K562 (cell line): ENCODE measurements at regions not wholly inside any gene's neighbourhood (a gene's known extent, or its start where the extent isn't known, plus 50 kb on each side); places are given as distances from the start of the nearest gene placed in this dataset.

Experiments used
- ATAC-seq: fragments of 200-7000 bp; cut with Tn5 transposase; 3 replicates; pipeline ENCODE4 v1.9.1; 2020; ENCODE audit warnings: moderate library complexity
- BruUV-seq: library from RNA; stranded (reverse); fragments of 400-500 nt; replicated peaks from 2 replicates; lab custom pipeline; 2021; lab: Mats Ljungman, UMichigan
- CTCF ChIA-PET: fragments of 300-600 bp; formaldehyde crosslinking; extraction: SDS; loops from one replicate; lab custom pipeline; 2021; ENCODE audit warnings: low intra/inter-chr PET ratio; lab: Yijun Ruan, JAX
- POLR2A ChIA-PET: fragments of 300-600, 350-650 bp; sonication (Branson Sonifier 250); formaldehyde crosslinking; extraction: SDS; loops from one replicate; lab custom pipeline; 2021; ENCODE audit warnings: antibody characterized with exemption, inconsistent platforms; lab: Yijun Ruan, JAX
- DNase-seq, 4 experiments: peaks; one replicate each; pipeline versions ENCODE4 v3.0.0 to v3.0.0-alpha.2; 2011 to 2018; ENCODE audit warnings: low spot score in 3 of 4, mixed read lengths in 3 of 4; ENCODE audit errors: extremely low read depth in 1 of 4
- FAIRE-seq: peaks from 2 replicates; lab custom pipeline; 2011; peaks lifted over from hg19 to GRCh38; lab: Jason Lieb, UNC
- H2AFZ ChIP-seq: 2 replicates; pipeline ENCODE4 v1.6.0; 2011; ENCODE audit warnings: low read depth, low read length, control low read depth, inconsistent platforms
- H3K27ac ChIP-seq: fragments of 200-600 bp; 3 replicates; pipeline ENCODE4 v1.8.0; 2011; ENCODE audit warnings: low read depth, mild to moderate bottlenecking, control low read depth, inconsistent platforms, low read length, moderate library complexity, mixed read lengths; ENCODE audit errors: extremely low read depth
- H3K27me3 ChIP-seq, 2 experiments: fragments of 300-600 bp in 1 of 2; 2 replicates in 1 of 2; 3 replicates in 1 of 2; pipeline versions ENCODE4 v1.6.0 to v1.8.0; 2011; ENCODE audit warnings: inconsistent platforms in 2 of 2, low read length in 2 of 2, mild to moderate bottlenecking in 1 of 2, mixed read lengths in 1 of 2, moderate library complexity in 1 of 2; ENCODE audit not compliant: control insufficient read depth in 2 of 2, insufficient read depth in 2 of 2
- H3K36me3 ChIP-seq: fragments of 300-600 bp; 3 replicates; pipeline ENCODE4 v1.8.0; 2011; ENCODE audit warnings: mild to moderate bottlenecking, low read length, inconsistent platforms; ENCODE audit not compliant: control insufficient read depth, insufficient read depth
- H3K4me1 ChIP-seq, 2 experiments: fragments of 200-600 bp in 1 of 2; replicated peaks in 1 of 2; 2 replicates in 1 of 2; 3 replicates in 1 of 2; pipeline versions ENCODE4 v1.5.1 to v1.8.0; 2011; ENCODE audit warnings: inconsistent platforms in 2 of 2, low read length in 2 of 2, mild to moderate bottlenecking in 1 of 2, mixed read lengths in 1 of 2, moderate library complexity in 1 of 2; ENCODE audit not compliant: control insufficient read depth in 2 of 2, insufficient read depth in 2 of 2
- H3K4me2 ChIP-seq: 2 replicates; pipeline ENCODE4 v1.6.1; 2011; ENCODE audit warnings: low read length, control low read depth, inconsistent platforms, mixed read lengths; ENCODE audit not compliant: insufficient read depth
- H3K4me3 ChIP-seq: fragments of 200-600 bp; sonication (generic), shearing (Covaris generic); 2 replicates; pipeline ENCODE4 v1.5.1; 2016; ENCODE audit warnings: control low read depth, inconsistent platforms
- H3K79me2 ChIP-seq: fragments of 200-600 bp; 3 replicates; pipeline ENCODE4 v1.8.0; 2011; ENCODE audit warnings: low read length, inconsistent platforms; ENCODE audit not compliant: control insufficient read depth, insufficient read depth
- H3K9ac ChIP-seq, 2 experiments: 2 replicates each; pipeline versions ENCODE4 v1.6.0 to v1.6.1; 2011; ENCODE audit warnings: low read depth in 2 of 2, low read length in 2 of 2, control low read depth in 1 of 2, inconsistent platforms in 1 of 2, mild to moderate bottlenecking in 1 of 2, mixed read lengths in 1 of 2; ENCODE audit not compliant: insufficient read depth in 1 of 2
- H3K9me1 ChIP-seq: one replicate; pipeline ENCODE4 v1.6.0; 2011; ENCODE audit warnings: inconsistent platforms, mild to moderate bottlenecking, low read length, moderate library complexity; ENCODE audit not compliant: control insufficient read depth, insufficient read depth
- H3K9me3 ChIP-seq: replicated peaks from 2 replicates; pipeline ENCODE4 v1.5.1; 2011; ENCODE audit warnings: low read depth, low read length, inconsistent platforms; ENCODE audit not compliant: control insufficient read depth, insufficient read depth
- H4K20me1 ChIP-seq: replicated peaks from 2 replicates; pipeline ENCODE4 v1.6.1; 2011; ENCODE audit warnings: low read length, inconsistent platforms, mixed read lengths; ENCODE audit not compliant: control insufficient read depth, insufficient read depth
- BRCA1 ChIP-seq, 2 experiments: fragments of 450-650 bp in 1 of 2; sonication (generic) in 1 of 2; formaldehyde crosslinking in 1 of 2; IDR thresholded peaks; 2 replicates each; pipeline versions ENCODE4 v1.5.0 to v1.6.1; 2017 to 2020; ENCODE audit warnings: mild to moderate bottlenecking in 1 of 2, missing genetic modification reagents in 1 of 2
- C11orf30 ChIP-seq: fragments of 450-650 bp; IDR thresholded peaks from 2 replicates; pipeline ENCODE4 v1.6.1; 2016; ENCODE audit warnings: low read depth, mild to moderate bottlenecking
- COPS2 ChIP-seq: fragments of 450-650 bp; conservative IDR thresholded peaks from 2 replicates; pipeline ENCODE4 v1.6.1; 2016; ENCODE audit warnings: mild to moderate bottlenecking, moderate library complexity
- CREB1 ChIP-seq, 2 experiments: sonication (generic) in 1 of 2; formaldehyde crosslinking in 1 of 2; IDR thresholded peaks; 2 replicates each; pipeline versions ENCODE4 v1.6.1 to v1.8.0; 2012 to 2022; ENCODE audit warnings: inconsistent platforms in 1 of 2, mild to moderate bottlenecking in 1 of 2, missing genetic modification reagents in 1 of 2, moderate library complexity in 1 of 2
- CREBBP ChIP-seq: IDR thresholded peaks from one replicate; pipeline ENCODE4 v1.6.1; 2012; ENCODE audit warnings: low read depth, mild to moderate bottlenecking, control low read depth, inconsistent platforms, low read length
- CSDE1 ChIP-seq, 2 experiments: fragments of 450-650 bp; IDR thresholded peaks; 2 replicates each; pipeline ENCODE4 v1.6.1; 2016; ENCODE audit warnings: mild to moderate bottlenecking in 1 of 2
- HNRNPL ChIP-seq: fragments of 200-400 bp; formaldehyde crosslinking; IDR thresholded peaks from 2 replicates; pipeline ENCODE4 v1.6.1; 2017; ENCODE audit warnings: low read depth, mild to moderate bottlenecking, low read length
- KDM1A ChIP-seq, 2 experiments: fragments of 450-650 bp; IDR thresholded peaks; 2 replicates each; pipeline ENCODE4 v1.6.1; 2016; ENCODE audit warnings: mild to moderate bottlenecking in 2 of 2
- ZEB2 ChIP-seq: fragments of 450-650 bp; IDR thresholded peaks from 2 replicates; pipeline ENCODE4 v1.6.1; 2016
- ZFP1 ChIP-seq: fragments of 450-650 bp; formaldehyde crosslinking; IDR thresholded peaks from 2 replicates; pipeline ENCODE4 v1.4.0; 2020; ENCODE audit warnings: mild to moderate bottlenecking, mixed read lengths
- ZNF766 ChIP-seq: fragments of 200-800 bp; sonication (Bioruptor generic); conservative IDR thresholded peaks from 2 replicates; pipeline ENCODE4 v1.6.1; 2016; ENCODE audit warnings: missing genetic modification characterization, missing compliant biosample characterization
- in situ Hi-C: fragments of 300-500 bp; cut with MboI; formaldehyde crosslinking; loops from 4 replicates; pipeline ENCODE4 v1.15.0; 2018; ENCODE audit warnings: inconsistent platforms, mixed read lengths
- intact Hi-C: fragments of 100-400 bp; cut with micrococcal nuclease; formaldehyde crosslinking; loops from 2 replicates; pipeline ENCODE4 v1.14.2; 2022

DNA sequence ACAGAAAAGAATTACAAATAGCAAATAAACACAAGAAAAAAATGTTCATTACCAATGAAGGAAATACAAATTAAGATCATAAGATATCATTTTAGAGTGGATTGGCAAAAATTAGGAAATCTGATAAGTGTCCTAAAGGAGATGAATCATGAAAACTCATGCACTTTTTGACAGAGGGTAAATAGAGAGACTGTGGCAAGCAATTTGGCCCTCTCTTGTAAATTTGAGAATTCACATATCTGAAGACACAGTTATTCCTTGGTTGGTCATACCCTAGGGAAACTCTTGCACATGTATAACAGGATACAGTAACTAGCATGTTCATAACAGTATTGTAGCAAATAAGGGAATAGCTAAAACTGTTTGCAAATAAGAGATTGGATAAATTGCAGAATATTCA lies 246.0 kb upstream of the GADL1 start:
- ATAC-seq (no peak), FAIRE-seq (no peak), DNase-seq (no peak)
- no peaks in the 10 kb centered on the region for H3K36me3 ChIP-seq
- no peak overlapping the region for H3K9ac ChIP-seq
- H3K27me3 ChIP-seq, result no peaks in the 10 kb centered on the region
- no TSS peak for BruUV-seq
- H3K9me3 ChIP-seq, result no peaks in the 10 kb centered on the region
- H3K4me1 ChIP-seq, result no peaks in the 10 kb centered on the region
- in situ Hi-C loops, result no loop called here
- H3K27ac ChIP-seq, result no peak overlapping the region
- H3K4me2 ChIP-seq, result no peak overlapping the region
- intact Hi-C loops, result no loop called here
- no peak overlapping the region for H3K4me3 ChIP-seq
- CTCF ChIA-PET, result no interaction called here
- POLR2A ChIA-PET, result no interaction called here
- H3K79me2 ChIP-seq, result no peaks in the 10 kb centered on the region
- H3K9me1 ChIP-seq, result no peaks in the 10 kb centered on the region
- no peaks in the 10 kb centered on the region for H4K20me1 ChIP-seq
- TF ChIP-seq ZEB2 (no peak), HNRNPL (no peak), CSDE1 (IDR thresholded peaks at IDR 0.05) (no peak), ZFP1 (no peak), COPS2 (no peak), BRCA1 (IDR thresholded peaks at IDR 0.05) (no peak), BRCA1 (CRISPR knock-in tag; IDR thresholded peaks at IDR 0.05) (no peak), CREBBP (no peak), KDM1A (IDR thresholded peaks at IDR 0.05) (no peak), CREB1 (IDR thresholded peaks at IDR 0.05) (no peak), CREB1 (CRISPR knock-in tag; IDR thresholded peaks at IDR 0.05) (no peak), C11orf30 (no peak), ZNF766 (no peak)
- no peak overlapping the region for H2AFZ ChIP-seq
